GM10266 (cell line): ENCODE measurements at regions not wholly inside any gene's neighbourhood (a gene's known extent, or its start where the extent isn't known, plus 50 kb on each side); places are given as distances from the start of the nearest gene placed in this dataset.

Experiments
- DNase-seq: peaks from one replicate; pipeline ENCODE4 v3.0.0; 2012; ENCODE audit errors: extremely low spot score
- TF ChIP-seq, protein P1 (sequence below): IDR thresholded peaks from 2 replicates; pipeline ENCODE4 v1.5.1; 2012; ENCODE audit warnings: mild to moderate bottlenecking, low read depth; ENCODE audit not compliant: control insufficient read depth, insufficient read depth; ENCODE audit errors: missing control alignments

DNA sequence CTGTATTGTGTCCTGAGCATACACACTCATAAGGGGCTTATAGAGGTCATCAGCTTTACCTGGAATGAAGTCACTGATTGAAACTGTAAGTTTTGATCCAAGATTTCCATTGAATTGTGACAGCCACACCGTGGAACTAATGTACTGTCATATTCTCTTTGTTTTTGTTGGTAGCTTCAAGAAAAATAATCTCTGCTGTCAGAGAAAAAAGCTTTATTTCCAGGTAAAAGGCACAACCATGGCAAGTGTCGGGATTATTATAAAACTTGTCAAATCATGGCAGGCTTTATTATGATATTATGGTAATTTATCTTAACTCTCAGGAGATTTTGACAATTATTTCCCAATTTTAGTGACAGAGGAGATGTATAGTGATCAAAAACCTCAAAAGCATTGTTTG is 191.2 kb downstream of the FAM170A start:
- DNase-seq = no peak
- TF ChIP-seq, protein P1, sequence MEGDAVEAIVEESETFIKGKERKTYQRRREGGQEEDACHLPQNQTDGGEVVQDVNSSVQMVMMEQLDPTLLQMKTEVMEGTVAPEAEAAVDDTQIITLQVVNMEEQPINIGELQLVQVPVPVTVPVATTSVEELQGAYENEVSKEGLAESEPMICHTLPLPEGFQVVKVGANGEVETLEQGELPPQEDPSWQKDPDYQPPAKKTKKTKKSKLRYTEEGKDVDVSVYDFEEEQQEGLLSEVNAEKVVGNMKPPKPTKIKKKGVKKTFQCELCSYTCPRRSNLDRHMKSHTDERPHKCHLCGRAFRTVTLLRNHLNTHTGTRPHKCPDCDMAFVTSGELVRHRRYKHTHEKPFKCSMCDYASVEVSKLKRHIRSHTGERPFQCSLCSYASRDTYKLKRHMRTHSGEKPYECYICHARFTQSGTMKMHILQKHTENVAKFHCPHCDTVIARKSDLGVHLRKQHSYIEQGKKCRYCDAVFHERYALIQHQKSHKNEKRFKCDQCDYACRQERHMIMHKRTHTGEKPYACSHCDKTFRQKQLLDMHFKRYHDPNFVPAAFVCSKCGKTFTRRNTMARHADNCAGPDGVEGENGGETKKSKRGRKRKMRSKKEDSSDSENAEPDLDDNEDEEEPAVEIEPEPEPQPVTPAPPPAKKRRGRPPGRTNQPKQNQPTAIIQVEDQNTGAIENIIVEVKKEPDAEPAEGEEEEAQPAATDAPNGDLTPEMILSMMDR = no peak

DNA sequence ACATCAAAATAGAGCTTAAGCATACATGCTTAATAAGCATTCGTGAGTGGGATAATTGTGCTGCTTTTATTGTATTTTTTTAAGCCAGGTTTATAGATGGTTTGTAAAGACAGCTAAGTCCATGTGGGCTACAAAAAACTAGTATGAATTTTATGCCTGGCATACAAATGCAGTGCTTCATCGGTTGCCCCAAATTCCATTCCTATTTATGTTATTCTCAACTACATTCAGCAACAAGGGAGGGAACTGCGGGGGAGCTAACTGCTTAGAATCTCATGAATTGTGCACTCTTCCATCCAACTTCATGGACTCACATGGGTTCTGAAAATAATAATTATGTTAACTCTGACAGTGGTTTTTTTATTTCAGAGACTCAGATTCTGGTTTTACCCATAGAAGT is 199.2 kb downstream of the FAM170A start:
- no peak for DNase-seq
- TF ChIP-seq, protein P1 = no peak

DNA sequence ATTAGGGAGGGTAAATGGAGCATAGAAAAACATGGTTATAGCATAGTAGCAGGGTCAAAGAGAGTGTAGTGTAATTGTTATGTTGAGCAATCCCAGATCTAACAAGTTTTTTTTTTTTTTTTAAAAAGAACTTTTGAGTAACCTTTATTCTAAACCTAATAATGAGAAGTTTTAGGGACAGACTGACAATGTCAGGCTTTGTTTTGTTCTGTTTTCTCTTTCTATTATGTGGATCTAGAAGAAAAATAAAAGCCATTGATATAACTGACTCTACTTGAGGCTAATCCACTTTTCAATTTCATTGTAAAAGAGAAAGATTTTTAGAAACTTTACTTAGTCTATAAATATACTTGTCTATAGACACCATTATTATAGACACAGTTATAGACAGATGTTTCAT is 200.0 kb downstream of the FAM170A start:
- TF ChIP-seq, protein P1 = no peak

DNA sequence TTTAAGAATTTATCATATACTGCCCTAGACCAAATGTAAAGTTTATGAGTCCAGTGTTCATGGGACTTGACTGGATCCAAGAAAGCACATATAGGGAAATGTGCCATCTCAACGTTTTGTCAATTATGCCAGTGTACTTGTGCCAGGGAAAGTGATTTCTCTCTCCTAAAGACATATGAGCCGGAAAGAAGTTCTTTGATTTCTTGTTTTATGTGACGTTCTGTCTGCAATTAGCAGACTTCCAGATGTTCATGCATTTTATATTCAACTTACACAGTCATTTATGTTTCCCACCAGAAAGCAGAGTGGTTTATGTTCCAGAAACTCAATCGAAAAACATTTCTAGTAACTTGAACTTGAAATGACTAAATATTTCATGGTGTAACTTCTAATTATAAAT is 203.8 kb downstream of the FAM170A start:
- DNase-seq = no peak
- TF ChIP-seq, protein P1 = no peak

More for the DNA sequence above, 200.0 kb downstream of the FAM170A start:
- no peak for DNase-seq

DNA sequence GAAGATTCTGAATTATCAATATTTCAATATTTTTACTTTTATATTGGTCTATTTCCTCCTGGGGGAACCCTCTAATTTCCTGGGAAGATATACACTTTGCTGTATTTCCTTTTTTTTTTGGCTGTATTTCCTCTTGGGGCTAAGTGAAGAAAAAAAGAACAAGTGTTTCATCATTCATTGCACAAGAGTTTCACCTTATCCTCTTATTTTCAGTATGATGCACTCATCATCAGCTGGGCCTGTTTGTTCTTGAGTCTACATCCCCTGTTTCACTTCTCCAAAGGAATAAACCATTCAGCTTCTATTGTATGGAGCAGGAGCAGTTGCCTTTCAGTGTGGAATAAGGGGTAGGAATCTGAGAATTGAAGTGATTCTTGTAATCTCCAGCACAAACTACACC is 210.8 kb downstream of the FAM170A start:
- no peak for DNase-seq
- TF ChIP-seq, protein P1 = no peak

DNA sequence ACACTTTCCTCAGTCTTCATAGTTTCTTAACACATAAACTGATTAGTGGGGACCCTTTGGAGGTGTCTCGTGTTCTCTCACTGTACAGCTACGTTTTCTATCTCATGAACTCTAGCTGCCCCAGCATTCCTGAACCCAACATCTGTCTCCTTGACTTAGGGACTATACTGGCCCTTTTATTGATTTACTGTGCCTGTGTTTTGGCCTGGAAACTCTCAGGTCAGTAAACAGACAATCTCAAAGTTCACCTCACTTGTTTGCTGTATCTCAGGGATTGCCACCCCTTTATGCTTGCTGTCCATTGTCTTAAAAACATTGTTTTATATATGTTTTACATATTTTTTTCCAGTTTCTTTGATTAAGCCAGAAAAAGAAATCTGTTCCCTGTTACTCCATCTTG is 222.8 kb downstream of the FAM170A start:
- TF ChIP-seq, protein P1 = no peak
- no peak for DNase-seq

DNA sequence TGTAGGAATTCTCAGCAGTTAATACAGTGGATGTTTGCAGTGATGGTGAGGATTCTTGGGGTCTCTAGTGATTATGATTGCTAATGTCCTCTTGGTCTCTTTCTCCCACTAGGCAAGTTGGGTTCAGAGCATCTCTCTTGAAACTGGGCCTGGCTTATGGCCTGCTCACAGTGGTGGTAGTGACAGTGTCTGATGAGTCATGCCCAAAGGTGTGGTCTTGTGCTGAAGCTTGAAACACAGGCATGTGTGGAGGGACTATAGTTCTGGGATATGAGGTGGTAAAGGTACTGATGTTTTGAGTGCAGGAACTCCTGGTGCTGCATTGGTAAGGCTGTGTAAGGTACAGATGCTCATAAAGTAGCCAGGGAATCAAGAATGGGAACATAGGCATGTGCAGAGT is 231.1 kb downstream of the FAM170A start:
- no peak for DNase-seq

More for the DNA sequence above, 231.1 kb downstream of the FAM170A start:
- TF ChIP-seq, protein P1 = no peak
